ENCODE measurements at regions not wholly inside any gene's neighbourhood (a gene's known extent, or its start where the extent isn't known, plus 50 kb on each side); places are given as distances from the start of the nearest gene placed in this dataset.

DNA sequence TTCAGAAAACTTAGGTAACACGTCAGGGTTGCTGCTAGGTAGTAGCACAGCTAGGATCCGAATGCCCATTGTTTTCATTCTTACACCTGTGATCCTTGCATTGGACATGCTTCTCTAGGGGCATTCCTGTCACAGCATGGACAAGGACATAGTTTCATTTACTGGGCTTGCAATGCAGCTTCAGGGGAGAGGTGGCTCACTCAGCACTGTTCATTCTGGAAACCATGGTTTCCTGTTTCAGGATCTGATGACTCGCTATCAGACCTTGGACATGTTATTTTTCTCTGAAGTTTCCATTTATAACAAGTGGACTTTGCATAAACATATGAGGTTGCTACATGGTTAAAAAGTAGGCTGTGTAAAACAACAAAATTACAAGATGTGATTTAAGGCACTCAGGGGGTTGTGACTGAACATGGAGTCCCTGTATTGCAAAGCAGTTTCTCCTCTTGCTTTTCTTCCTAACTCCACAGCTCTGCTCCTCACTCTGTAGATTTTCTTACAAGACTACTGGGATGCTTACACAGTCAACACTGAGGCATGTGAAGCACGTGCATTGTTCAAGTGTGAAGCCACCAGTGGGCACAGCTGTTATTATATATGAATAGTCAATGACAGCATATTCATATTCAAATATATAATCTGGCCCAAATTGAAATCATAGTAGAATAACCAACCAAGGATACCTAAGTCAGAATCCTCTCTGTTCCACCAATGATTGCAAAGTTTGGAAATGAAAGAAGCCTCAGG lies 66.1 kb upstream of the STK32A start:
- DNase-seq (ENCODE audit: low spot score), result no peak

- no peak for DNase-seq (ENCODE audit: low spot score)
Observed at GRCh38 chr5:147169399-147169798, 65.4 kb upstream of the STK32A start.

GRCh38 chr5:147169901-147170300 lies 64.9 kb upstream of the STK32A start:
- no peak for DNase-seq (ENCODE audit: low spot score)

DNA sequence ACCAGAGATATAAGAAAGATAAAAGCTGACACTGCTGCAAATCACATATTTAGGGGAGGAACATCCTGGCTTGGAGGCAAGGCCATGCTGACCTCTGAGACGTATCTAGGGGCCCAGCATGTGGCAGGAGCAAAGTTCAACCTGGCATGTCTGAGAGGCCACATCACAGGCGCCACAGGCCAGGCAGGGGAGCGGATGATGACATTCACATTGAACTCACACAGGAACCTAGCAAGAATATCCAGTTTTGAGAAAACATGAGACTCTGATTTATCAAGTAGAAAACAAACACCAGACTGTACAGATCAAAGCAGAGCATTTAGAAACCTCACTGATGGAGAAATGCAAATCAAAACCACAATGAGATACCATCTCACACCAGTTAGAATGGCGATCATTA lies 64.2 kb upstream of the STK32A start:
- DNase-seq (ENCODE audit: low spot score), result no peak

GRCh38 chr5:147174671-147175265 lies 60.1 kb upstream of the STK32A start:
- DNase-seq (ENCODE audit: low spot score), result no peak

GRCh38 chr5:147175516-147176097 lies 59.2 kb upstream of the STK32A start:
- no peak for DNase-seq (ENCODE audit: low spot score)

DNA sequence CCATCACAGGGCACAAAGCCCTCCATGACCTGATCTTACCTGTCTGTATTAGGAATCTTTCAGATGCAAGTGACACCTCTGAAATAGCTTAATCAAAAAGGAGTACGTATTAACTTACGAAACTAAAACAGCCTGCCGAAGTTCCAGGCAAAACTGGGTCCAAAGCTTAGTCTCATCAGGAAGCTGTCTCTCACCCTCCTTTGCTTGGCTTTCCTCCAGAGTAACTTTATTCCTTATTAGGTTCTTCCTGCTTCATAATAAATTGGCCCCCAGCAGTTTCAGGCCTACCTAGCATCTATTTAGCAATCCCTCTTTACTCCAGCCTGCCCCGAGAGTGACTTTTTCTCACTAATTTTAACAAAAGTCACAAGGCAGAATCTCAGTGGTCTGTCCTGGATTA lies 58.4 kb upstream of the STK32A start:
- DNase-seq (ENCODE audit: low spot score), result no peak

- no peak for DNase-seq (ENCODE audit: low spot score)
Observed at GRCh38 chr5:147177125-147177840, 57.5 kb upstream of the STK32A start.

GRCh38 chr5:147179562-147180147 lies 55.2 kb upstream of the STK32A start:
- no peak for DNase-seq (ENCODE audit: low spot score)

GRCh38 chr5:147180751-147181150 lies 54.1 kb upstream of the STK32A start:
- no peak for DNase-seq (ENCODE audit: low spot score)

Measured in cerebellar cortex (tissue), 1 donor.